GM18498 (cell line): ENCODE measurements at regions not wholly inside any gene's neighbourhood (a gene's known extent, or its start where the extent isn't known, plus 50 kb on each side); places are given as distances from the start of the nearest gene placed in this dataset.

Source experiments
- ATAC-seq: cut with Tn5 transposase; IDR thresholded peaks from one replicate; pipeline ENCODE4 v1.9.1; 2021; ENCODE audit warnings: mild to moderate bottlenecking, moderate library complexity; ENCODE audit not compliant: unreplicated experiment

DNA sequence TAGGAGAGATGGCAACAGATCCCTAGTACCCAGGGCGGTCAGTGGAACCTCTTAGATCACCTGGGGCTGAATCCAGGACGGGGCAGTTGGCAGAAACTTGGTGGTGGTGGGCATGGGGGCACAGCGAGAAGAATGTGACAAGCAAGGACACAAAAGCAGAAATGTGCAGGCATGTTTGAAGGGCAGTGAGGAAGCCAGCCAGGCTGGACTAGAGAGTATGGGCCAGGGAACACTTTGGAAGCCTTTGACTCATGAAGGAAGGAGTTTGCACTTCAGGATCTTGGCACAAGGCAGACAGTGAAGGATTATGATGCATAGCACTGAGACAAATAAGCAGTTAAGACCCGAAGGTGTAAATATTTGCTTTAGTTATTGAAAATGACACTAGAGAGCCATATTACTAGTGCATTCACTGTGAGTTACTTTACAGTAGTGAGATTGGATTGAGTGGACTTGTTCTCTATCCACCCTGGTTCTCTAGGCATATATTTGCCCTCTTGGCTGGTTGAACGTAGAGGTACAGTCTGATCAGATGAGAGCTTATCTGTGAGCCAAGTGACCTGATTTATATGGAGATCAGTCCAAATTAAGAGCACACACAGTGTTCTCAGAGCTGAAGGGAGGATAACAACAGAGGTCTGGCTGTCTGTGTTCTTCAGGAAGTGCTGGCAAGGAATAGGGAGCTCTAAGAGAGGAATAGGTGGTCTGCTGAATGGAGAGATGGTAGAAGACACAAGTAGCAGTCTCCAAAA is 210.4 kb downstream of the SNX19 start:
- no peak for ATAC-seq

DNA sequence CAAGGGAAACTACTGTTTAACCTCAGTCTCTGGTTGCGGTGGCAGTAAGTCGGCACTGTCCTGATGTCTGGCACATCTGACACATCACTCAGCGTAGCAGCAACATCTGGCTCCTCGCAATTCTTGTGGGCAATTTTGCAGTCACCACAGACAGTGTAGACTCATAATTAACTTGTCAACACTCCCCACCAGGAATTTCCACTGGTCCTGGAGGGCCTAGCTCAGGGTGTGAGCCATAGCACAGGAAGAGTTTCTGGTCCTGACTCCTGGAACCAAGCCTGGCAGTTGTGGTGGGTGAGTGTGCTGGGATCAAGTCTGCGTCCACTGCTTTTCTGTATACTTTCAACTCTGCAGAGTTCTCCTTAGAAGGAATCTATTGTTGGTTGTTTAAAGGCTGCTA is 209.7 kb downstream of the SNX19 start:
- ATAC-seq: no peak

DNA sequence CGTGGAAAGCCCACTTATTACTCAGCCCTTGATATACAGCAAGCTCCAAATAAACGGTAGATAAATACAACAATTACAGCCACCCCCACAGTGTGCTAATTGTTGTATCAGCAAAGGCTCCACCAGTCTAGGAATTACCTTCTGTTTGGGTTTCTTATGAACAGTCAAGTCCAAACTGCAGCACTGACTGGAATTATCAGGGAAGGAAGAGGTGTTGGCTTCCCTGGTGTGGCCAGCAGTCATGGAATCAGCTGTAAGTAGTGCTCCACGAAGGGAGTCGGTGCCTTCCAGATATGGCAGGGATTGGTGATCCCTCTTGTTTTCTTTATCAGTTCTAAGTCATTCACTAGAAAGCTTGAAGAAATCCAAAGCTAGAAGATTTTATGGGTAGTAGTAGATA is 209.1 kb downstream of the SNX19 start:
- no peak for ATAC-seq

DNA sequence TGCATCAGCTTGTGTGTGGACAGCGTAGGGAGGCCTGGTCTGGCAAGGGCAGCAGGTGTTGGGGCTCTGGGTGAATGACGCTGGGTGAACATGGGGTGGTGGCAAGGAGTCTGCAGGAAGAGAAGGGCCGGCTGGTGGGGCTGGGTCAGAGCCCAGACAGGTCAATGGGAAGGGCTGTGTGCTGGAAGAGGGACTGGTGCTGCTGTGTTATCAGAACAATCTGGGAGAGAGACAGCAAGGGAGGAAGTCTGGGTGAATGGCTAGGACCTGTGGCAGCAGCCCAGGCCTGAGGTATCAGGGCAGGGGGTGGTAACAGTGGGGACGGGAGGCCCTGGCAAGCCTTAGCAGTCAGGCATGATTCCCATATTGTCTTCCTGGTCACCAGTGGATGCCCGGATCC is 206.7 kb downstream of the SNX19 start:
- ATAC-seq: no peak

DNA sequence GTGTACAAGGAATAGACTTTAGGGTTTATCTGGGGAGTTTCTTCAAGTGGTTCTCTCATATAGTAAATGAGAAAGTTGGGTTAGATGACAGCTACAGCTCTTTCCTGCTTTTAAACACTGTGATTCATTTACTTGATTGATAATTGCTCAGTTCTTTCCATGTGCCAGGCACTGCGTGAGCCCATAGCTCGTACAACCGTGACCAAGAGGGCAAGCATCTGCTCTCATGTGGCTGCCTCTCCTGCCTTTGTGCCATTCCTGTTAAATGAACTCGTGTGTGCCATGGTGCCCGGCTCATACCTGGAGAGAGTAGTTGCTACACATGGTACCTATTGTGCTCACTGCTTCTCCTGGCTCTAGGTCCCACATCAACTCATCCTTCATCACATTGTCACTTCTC is 206.3 kb downstream of the SNX19 start:
- ATAC-seq: no peak

DNA sequence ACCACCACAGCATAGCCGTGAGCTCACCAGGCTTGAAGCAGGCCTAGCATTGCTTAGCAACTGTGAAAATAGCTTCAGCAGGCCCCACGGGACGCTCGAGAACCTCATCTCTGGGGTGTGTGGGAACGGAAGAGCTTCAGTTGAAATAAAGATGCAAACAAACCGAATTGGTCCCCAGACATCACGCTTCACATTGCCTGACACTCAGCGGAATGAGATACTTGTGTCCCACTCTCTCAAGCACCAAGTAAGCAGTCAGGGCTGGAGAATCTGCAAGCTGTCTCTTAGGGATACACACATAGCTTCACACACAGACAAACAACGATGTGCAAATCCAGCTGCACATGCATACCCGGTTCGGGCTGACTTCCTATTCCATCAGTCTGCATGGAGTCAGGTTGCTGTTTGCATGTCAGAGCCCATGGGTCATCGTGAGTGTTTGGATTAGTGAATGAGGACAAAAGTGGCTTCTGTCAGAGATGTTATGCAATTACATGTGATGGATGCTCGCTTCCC is 205.7 kb downstream of the SNX19 start:
- no peak for ATAC-seq

DNA sequence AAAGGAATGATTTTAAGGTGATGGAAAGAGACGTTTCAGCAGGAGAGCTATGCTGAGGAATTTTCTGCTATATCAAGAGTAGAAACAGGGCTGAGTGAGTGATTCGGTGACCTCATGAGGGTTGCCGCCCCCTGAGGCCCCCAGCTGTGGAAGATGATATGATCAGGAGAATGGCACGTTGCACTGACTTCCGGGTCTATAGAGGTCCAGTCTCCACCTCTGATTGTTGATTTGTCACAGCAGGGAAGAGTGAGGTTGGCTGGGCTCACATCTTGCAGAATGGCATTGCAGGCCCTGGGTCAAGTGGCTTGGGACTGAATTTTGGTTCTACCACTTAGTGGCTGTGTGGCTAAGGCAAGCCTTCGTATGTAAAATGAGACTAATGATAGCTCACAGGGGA is 205.1 kb downstream of the SNX19 start:
- no peak for ATAC-seq

DNA sequence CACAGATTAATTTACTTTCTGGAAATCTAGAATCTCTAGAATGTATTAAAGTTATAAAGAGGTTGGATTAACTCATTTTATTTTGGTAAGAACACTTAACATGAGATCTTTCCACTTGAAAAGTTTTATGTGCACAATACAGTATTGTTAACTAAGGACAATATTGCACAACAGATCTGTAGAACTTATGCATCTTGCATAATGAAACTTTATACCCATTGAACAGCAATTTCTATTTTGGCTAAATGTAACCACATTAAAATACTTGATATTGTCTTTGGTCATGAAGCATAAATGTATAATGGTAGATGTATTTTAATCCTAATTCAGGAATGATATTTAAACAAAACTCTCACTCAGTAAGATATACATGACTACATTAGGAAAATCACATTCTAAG is 203.8 kb downstream of the SNX19 start:
- no peak for ATAC-seq

DNA sequence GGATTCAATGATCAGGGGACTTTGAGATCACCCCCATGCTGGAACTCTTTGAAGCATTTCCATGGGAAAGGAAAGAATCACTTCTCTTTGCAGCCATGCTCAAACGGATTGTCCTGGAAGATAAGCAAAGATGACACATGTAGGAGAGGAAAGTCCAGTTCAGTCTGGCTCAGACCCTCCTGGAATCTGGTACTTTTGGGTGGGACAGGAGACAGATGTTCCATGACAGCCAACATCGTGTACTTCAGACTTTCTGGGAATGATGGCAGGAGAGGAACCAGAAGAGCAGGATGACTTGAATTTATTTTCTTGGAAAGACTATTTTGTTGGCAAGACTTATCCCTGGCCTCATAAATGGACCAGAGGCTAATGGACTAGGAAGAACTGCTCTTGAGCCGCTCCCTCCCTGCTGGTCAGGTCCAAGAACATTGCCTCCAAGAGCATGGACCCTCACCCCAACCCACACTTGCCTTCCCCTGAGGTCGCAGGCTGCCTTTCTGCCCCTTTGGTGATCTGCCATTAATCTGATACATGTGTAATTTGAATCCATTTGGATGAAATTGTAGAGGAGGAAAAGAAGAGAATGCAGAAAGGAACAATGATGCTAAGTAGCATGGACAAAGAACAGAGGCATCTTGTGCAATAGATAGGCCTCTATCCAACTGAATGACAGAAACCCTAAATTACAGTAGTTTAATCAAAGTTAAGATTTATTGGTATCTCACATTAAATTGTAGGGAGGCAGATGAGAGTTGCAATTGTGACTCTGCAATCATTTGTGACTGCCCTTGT is 201.0 kb downstream of the SNX19 start:
- ATAC-seq: no peak

DNA sequence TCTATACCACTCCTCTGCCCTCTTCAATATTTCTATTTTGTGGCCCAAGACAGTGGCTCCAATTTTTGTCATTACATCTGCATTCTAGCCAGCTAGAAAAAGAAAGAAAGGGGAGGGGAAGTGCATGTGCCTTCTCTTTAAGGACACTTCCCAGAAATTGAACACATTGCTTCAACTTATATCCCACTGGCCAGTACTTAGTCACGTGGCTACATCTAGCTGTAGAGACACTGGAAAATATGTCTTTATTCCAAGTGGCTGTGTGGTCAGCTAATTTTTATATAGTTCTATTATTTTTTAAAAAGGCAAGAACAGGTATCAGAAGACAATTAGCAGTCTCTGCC is 200.4 kb downstream of the SNX19 start:
- no peak for ATAC-seq

DNA sequence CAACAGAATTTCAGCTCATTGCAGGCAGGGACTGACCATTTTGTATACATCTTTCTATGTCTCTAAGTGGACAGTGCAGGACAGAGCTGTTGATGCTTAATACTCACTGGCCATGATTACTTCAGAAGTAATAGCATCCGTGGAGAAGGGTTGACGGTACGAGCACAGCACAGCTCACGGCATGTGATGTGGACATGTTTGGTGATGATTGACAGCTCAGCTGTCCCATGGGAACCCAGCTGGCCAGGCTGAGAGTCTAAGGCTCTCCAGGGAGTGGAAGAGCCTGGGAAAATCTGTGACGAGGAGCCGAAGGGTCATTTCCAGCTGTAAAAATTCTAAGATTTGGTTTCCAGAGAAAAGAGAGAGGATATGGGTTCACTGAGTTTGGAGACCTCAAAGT is 198.2 kb downstream of the SNX19 start:
- no peak for ATAC-seq

DNA sequence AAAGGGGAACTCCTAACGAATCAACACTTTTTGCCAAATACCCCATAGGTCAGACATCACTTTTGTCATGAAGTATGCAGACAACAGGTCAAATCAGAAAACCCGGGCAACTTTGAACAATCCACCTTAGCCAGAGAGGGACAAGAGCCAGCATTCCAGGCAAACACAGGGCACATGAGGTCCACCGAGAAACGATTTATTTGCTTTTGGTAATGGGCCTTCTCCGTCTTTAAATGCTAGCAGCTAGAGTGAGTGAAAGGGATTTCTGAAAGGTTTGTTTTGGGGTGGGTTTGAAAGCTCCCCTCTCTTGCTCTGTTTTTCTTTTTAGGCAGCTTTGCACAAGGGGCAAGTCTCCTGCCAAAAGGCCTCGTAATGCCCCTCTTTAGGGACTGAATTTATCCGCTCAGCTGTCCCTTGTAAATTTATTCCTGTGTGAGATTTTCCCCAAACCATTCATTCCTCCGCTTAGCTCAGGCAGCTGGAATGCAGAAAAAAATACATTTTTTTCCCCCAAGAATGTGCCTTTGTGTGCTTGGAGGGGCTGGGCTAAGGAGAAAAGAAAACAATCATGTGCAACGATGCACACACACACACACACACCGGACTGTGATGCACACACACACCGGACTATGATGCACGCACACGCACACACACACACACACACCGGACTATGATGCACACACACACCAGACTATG is 196.9 kb downstream of the SNX19 start:
- ATAC-seq: no peak

DNA sequence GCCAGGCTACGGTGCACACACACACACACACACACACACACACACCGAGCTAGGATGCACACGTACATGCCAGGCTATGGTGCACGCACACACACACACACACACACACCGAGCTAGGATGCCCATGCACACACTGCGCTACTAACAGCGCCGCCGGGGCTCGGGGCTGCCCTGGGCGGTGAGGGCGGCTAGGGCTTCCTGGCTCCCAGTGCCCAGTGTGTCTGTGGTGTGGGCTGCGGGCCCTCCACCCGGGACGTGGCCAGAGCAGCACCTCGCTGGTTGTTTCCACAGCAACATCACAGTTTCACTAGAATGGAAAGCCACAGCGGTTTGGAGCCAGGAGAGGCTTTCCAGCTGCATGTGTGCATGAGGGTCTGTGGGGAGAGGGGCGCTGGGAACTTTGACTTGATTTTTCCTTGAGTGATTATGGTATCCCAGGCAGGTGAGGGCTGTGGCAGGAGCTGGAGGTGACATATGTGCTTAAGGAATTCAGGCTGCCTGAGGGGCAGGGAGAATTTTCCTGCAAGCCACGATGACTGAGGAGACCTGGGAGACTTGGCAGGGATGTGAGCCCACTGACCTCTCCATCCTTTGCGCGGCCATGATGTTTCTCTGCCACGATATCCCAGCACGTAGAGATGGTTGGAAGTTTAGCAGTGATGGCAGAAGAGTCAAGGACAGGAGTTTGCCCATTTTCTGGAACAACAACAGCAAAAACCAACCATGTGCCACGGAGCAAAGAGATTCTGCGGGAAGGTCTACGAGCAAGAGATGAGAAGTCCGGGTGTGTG is 195.9 kb downstream of the SNX19 start:
- ATAC-seq: no peak

DNA sequence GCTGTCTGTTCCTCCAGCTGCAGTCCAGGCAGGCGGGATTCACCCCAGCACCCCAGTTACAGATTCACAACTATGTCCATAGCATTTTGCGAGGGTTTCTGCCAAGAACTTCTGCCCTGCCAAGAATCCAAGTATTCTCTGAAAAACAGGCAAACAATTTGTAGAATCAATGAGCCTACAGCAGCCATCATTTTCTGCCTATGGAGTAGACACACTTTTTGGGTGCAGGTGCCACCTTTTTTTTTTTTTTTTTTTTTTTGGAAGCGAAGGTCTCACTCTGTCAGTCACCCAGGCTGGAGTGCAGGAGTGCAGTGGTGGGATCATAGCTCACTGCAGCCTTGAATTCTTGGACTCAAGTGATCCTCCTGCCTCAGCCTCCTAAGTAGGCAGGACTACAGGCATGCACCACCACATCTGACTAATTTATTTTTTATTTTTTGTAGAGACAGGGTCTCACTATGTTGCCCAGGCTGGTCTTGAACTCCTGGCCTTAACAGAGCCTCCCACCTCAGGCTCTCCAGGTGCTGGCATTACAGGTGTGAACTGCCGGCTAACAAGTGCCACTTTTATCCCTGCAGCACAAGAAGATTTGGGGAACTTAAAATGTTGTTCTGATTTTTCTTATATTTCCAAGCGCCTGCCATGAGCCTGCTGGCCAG is 195.1 kb downstream of the SNX19 start:
- no peak for ATAC-seq

DNA sequence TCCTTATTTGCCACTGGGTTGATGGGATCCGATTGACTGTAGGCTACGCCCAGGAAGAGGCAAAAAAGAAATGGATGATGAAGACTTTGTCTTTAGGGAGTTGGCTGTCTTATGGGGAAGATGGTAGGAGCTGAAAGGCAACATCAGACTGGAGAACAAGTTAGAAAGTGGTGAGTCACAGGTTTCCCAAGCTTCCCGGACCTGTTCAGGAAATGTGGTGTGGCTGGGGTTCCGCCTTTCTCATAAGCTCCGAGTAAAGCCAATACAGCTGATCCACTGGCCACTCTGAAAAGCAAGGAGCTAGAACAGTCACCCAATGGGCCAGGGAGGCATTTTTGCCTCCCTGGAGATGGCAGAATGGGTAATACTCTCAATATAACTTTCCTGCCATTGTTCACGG is 194.5 kb downstream of the SNX19 start:
- ATAC-seq: no peak

DNA sequence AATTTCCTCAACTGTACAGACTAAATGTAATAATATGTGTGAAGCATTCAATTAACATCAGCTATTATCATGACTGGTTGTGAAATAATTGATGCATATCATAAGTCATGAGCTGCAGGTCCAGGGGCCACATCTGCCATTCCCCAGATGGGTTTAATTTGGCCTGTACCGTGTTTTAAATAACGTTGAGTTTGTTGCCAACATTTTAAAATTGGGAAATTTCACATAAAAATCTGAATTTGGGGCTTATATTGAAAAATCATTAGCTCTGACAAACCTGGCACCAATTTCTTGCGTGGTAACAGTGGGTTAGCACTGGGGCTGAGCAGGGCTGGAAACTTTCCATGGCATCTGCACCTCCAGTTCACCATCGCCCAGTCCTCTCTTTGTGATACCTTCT is 193.9 kb downstream of the SNX19 start:
- ATAC-seq: no peak

DNA sequence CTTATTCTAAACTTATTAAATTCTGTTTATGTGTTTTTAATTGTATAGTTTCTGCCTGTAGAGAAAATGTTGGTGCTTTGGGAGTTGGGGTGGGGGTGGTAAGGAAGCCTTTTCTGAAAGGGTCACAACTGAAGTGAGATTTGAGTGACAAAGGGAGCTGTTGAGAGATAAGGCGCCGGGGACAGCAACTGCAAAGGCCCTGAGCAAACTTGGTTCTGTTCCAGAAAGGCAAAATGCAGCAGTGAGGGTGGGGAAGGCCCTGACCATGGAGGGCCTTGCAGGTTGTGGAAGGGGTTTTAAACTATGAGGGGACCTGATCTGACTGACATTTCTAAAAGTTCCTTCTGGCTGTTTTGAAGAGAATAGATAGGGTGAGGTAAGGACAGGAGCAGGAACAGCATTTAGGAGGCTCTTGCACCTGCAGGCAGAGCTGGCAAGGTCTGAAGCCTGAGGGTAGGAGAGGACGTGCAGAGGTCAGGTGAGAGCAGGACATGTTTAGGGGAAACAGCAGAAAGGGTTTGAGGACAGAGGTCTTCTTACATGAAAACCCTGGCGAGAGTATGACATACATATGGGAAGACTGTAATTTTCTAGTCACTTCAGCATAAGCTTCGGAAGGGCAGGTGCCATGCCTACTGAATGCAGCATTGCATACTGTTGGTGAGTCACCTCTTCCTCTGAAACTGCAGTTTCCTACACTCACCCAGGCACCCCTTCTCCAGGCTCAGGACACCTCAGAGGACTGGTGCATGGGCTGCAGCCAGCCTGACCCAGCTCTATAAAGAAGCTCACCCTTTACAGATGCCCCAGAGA is 190.7 kb downstream of the SNX19 start:
- ATAC-seq: no peak

DNA sequence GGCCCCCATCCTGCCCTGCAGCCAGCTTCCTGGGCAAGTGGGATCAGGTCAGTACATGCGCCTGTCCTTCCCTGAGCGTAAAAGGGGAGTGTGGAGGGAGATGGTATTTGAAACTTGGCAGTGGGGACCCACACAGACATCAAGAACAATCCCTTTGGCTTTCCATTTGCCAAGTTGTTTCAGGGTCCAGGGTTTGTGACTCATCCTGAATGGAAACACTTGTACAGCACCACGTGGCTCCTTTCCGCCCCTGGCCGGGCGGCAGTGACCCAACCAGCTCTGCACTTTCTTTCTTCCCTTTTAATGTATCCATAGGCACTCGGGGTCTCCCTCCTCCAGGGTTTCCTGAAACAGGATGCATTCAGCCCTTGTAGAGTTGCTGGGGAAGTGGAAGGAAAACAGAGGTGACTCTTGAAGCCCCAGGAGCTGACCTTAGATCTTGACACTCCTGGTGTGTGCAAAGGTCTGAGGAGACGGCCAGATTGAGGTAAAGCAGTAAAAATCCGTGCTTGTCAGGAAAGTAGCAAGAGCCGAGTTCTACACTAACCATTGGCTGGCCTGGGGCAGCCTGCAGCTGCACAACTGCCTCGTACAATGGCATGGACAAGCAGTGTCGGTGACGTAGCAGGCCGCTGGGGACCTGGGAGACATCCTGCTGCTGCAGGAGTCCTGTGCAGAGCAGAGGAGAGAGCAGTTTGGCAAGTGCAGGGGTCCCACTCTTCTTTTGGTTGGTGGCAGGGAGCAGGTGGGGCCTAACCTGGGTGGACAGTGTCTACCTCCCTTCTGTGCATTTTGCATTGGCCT is 189.8 kb downstream of the SNX19 start:
- ATAC-seq: no peak
